GM19467 (cell line): ENCODE measurements at regions not wholly inside any gene's neighbourhood (a gene's known extent, or its start where the extent isn't known, plus 50 kb on each side); places are given as distances from the start of the nearest gene placed in this dataset.

Experiments
- ATAC-seq: cut with Tn5 transposase; IDR thresholded peaks from one replicate; pipeline ENCODE4 v1.9.1; 2021; ENCODE audit warnings: mild to moderate bottlenecking, moderate library complexity; ENCODE audit not compliant: unreplicated experiment

GRCh38 chr5:21694567-21694966, 1158.6 kb downstream of the CDH12 start:
- ATAC-seq = no peak

GRCh38 chr5:21693591-21693990, 1159.6 kb downstream of the CDH12 start:
- no peak for ATAC-seq

GRCh38 chr5:21689587-21689986, 1163.6 kb downstream of the CDH12 start:
- ATAC-seq = no peak

- ATAC-seq = no peak
These were observed 1164.5 kb downstream of the CDH12 start for GRCh38 chr5:21688655-21689054.

- ATAC-seq = no peak
These were observed 1165.5 kb downstream of the CDH12 start for GRCh38 chr5:21687621-21688020.

- ATAC-seq = no peak
These were observed 1166.4 kb downstream of the CDH12 start for GRCh38 chr5:21686706-21687105.

GRCh38 chr5:21685522-21685921, 1167.6 kb downstream of the CDH12 start:
- no peak for ATAC-seq

GRCh38 chr5:21684992-21685391, 1168.2 kb downstream of the CDH12 start:
- no peak for ATAC-seq

- no peak for ATAC-seq
These were observed 1171.2 kb downstream of the CDH12 start for GRCh38 chr5:21681911-21682310.

GRCh38 chr5:21680641-21681040, 1172.5 kb downstream of the CDH12 start:
- no peak for ATAC-seq

- ATAC-seq = no peak
These were observed 1172.9 kb downstream of the CDH12 start for GRCh38 chr5:21680196-21680595.

GRCh38 chr5:21678526-21678925, 1174.6 kb downstream of the CDH12 start:
- no peak for ATAC-seq

- ATAC-seq = no peak
These were observed 1180.2 kb downstream of the CDH12 start for GRCh38 chr5:21672911-21673310.

- ATAC-seq = no peak
These were observed 1180.8 kb downstream of the CDH12 start for GRCh38 chr5:21672360-21672759.

- no peak for ATAC-seq
These were observed 1187.6 kb downstream of the CDH12 start for GRCh38 chr5:21665524-21665923.

- no peak for ATAC-seq
These were observed 1190.1 kb downstream of the CDH12 start for GRCh38 chr5:21663082-21663481.

- no peak for ATAC-seq
These were observed 1192.0 kb downstream of the CDH12 start for GRCh38 chr5:21661184-21661583.

GRCh38 chr5:21654556-21654955, 1198.6 kb downstream of the CDH12 start:
- no peak for ATAC-seq

GRCh38 chr5:21649969-21650368, 1203.2 kb downstream of the CDH12 start:
- no peak for ATAC-seq

- no peak for ATAC-seq
These were observed 1206.7 kb downstream of the CDH12 start for GRCh38 chr5:21646469-21646868.

GRCh38 chr5:21644032-21644431, 1209.1 kb downstream of the CDH12 start:
- no peak for ATAC-seq

- no peak for ATAC-seq
These were observed 1210.8 kb downstream of the CDH12 start for GRCh38 chr5:21642312-21642711.

- no peak for ATAC-seq
These were observed 1229.3 kb downstream of the CDH12 start for GRCh38 chr5:21623831-21624230.
